OCI-LY3 (cell line): ENCODE measurements at regions not wholly inside any gene's neighbourhood (a gene's known extent, or its start where the extent isn't known, plus 50 kb on each side); places are given as distances from the start of the nearest gene placed in this dataset.
"Not testable (repeated sequence)": the region's sequence is repeated elsewhere in the genome, so short reads cannot be mapped to it uniquely, and the experiment has no call there.

ENCODE experiments used
- EZH2phosphoT487 ChIP-seq: fragments of 200-600 bp; shearing (Covaris generic); IDR thresholded peaks from 2 replicates; pipeline ENCODE4 v1.6.1; 2018; ENCODE audit warnings: antibody characterized with exemption, mixed run types, low read depth
- TF ChIP-seq, protein P1 (sequence below): fragments of 200-600, 300-600 bp; sonication (generic); IDR thresholded peaks from 2 replicates; pipeline ENCODE4 v1.5.1; 2014; ENCODE audit warnings: antibody characterized with exemption, low read length, low read depth

DNA sequence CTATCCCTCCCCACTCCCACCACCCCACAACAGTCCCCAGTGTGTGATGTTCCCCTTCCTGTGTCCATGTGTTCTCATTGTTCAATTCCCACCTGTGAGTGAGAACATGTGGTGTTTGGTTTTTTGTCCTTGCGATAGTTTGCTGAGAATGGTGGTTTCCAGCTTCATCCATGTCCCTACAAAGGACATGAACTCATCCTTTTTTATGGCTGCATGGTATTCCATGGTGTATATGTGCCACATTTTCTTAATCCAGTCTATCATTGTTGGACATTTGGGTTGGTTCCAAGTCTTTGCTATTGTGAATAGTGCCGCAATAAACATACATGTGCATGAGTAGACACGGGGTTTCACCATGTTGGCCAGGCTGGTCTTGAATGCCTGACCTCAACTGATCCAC lies 109.8 kb downstream of the USP22 start:
- TF ChIP-seq, protein P1, sequence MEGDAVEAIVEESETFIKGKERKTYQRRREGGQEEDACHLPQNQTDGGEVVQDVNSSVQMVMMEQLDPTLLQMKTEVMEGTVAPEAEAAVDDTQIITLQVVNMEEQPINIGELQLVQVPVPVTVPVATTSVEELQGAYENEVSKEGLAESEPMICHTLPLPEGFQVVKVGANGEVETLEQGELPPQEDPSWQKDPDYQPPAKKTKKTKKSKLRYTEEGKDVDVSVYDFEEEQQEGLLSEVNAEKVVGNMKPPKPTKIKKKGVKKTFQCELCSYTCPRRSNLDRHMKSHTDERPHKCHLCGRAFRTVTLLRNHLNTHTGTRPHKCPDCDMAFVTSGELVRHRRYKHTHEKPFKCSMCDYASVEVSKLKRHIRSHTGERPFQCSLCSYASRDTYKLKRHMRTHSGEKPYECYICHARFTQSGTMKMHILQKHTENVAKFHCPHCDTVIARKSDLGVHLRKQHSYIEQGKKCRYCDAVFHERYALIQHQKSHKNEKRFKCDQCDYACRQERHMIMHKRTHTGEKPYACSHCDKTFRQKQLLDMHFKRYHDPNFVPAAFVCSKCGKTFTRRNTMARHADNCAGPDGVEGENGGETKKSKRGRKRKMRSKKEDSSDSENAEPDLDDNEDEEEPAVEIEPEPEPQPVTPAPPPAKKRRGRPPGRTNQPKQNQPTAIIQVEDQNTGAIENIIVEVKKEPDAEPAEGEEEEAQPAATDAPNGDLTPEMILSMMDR = not testable (repeated sequence)
- TF ChIP-seq EZH2phosphoT487 = not testable (repeated sequence)
